WTC11 (cell line): ENCODE measurements at regions not wholly inside any gene's neighbourhood (a gene's known extent, or its start where the extent isn't known, plus 50 kb on each side); places are given as distances from the start of the nearest gene placed in this dataset.

Experiments
- ATF2 ChIP-seq: sonication (generic); formaldehyde crosslinking; IDR thresholded peaks from 2 replicates; pipeline ENCODE4 v1.8.1; 2022; ENCODE audit warnings: low read depth, missing genetic modification reagents, borderline replicate concordance
- CBFB ChIP-seq: sonication (generic); formaldehyde crosslinking; IDR thresholded peaks from 2 replicates; pipeline ENCODE4 v1.8.1; 2022; ENCODE audit warnings: mild to moderate bottlenecking, low read depth, missing genetic modification reagents
- CREB1 ChIP-seq: sonication (generic); formaldehyde crosslinking; IDR thresholded peaks from 2 replicates; pipeline ENCODE4 v1.8.0; 2023; ENCODE audit warnings: mild to moderate bottlenecking, missing genetic modification reagents
- ESRRA ChIP-seq: sonication (generic); formaldehyde crosslinking; IDR thresholded peaks from 2 replicates; pipeline ENCODE4 v1.8.1; 2022; ENCODE audit warnings: mild to moderate bottlenecking, missing genetic modification reagents, borderline replicate concordance
- FOXK1 ChIP-seq: sonication (generic); formaldehyde crosslinking; IDR thresholded peaks from 2 replicates; pipeline ENCODE4 v1.8.0; 2022; ENCODE audit warnings: mild to moderate bottlenecking, moderate library complexity, missing genetic modification reagents
- FOXP4 ChIP-seq: sonication (generic); formaldehyde crosslinking; IDR thresholded peaks from 2 replicates; pipeline ENCODE4 v1.8.0; 2022; ENCODE audit warnings: mild to moderate bottlenecking, missing genetic modification reagents
- NFYB ChIP-seq: sonication (generic); formaldehyde crosslinking; conservative IDR thresholded peaks from 2 replicates; pipeline ENCODE4 v1.8.0; 2022; ENCODE audit warnings: low read depth, missing genetic modification reagents
- ZNF138 ChIP-seq: sonication (generic); formaldehyde crosslinking; conservative IDR thresholded peaks from 2 replicates; pipeline ENCODE4 v1.8.1; 2022; ENCODE audit warnings: mild to moderate bottlenecking, moderate library complexity, missing genetic modification reagents
- TF ChIP-seq, protein P1 (sequence below): fragments of 200-600 bp; IDR thresholded peaks from 2 replicates; pipeline ENCODE4 v1.8.0; 2022; ENCODE audit warnings: antibody characterized with exemption

- TF ChIP-seq, protein P1, sequence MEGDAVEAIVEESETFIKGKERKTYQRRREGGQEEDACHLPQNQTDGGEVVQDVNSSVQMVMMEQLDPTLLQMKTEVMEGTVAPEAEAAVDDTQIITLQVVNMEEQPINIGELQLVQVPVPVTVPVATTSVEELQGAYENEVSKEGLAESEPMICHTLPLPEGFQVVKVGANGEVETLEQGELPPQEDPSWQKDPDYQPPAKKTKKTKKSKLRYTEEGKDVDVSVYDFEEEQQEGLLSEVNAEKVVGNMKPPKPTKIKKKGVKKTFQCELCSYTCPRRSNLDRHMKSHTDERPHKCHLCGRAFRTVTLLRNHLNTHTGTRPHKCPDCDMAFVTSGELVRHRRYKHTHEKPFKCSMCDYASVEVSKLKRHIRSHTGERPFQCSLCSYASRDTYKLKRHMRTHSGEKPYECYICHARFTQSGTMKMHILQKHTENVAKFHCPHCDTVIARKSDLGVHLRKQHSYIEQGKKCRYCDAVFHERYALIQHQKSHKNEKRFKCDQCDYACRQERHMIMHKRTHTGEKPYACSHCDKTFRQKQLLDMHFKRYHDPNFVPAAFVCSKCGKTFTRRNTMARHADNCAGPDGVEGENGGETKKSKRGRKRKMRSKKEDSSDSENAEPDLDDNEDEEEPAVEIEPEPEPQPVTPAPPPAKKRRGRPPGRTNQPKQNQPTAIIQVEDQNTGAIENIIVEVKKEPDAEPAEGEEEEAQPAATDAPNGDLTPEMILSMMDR = no peak
- no peak for TF ChIP-seq FOXP4
- TF ChIP-seq NFYB (CRISPR knock-in tag) = no peak
- TF ChIP-seq ATF2 (CRISPR knock-in tag) = no peak
- TF ChIP-seq CBFB (CRISPR knock-in tag) = no peak
- no peak for TF ChIP-seq ZNF138 (CRISPR knock-in tag)
- no peak for TF ChIP-seq CREB1 (CRISPR knock-in tag)
- TF ChIP-seq ESRRA (CRISPR knock-in tag) = no peak
- TF ChIP-seq FOXK1 (CRISPR knock-in tag) = no peak
Observed at GRCh38 chr6:6878887-6879585, 228.7 kb upstream of the RREB1 start.
